ENCODE measurements at regions not wholly inside any gene's neighbourhood (a gene's known extent, or its start where the extent isn't known, plus 50 kb on each side); places are given as distances from the start of the nearest gene placed in this dataset.

- no peak for DNase-seq (ENCODE audit: insufficient read length, low spot score, missing footprints)
- Histone ChIP-seq H3K4me1 (ENCODE audit: insufficient read depth, low read length) (peaks cover 8% of the 10 kb centered on the region), H3K79me2 (ENCODE audit: insufficient read depth, low read length) (no peaks in the 10 kb centered on the region), H3K4me2 (ENCODE audit: insufficient read depth, low read length) (no peak overlapping the region), H3K9me3 (ENCODE audit: low read depth, low read length) (no peaks in the 10 kb centered on the region), H3K27me3 (ENCODE audit: insufficient read depth, low read length) (no peaks in the 10 kb centered on the region), H3K4me3 (ENCODE audit: insufficient read depth, low read length) (no peak overlapping the region), H2AFZ (ENCODE audit: low read length) (no peak overlapping the region), H3K36me3 (ENCODE audit: insufficient read depth, low read length) (no peaks in the 10 kb centered on the region), H3K27ac (ENCODE audit: low read depth, low read length) (no peak overlapping the region), H4K20me1 (ENCODE audit: insufficient read depth, low read length) (no peaks in the 10 kb centered on the region)
- TF ChIP-seq, protein P1, sequence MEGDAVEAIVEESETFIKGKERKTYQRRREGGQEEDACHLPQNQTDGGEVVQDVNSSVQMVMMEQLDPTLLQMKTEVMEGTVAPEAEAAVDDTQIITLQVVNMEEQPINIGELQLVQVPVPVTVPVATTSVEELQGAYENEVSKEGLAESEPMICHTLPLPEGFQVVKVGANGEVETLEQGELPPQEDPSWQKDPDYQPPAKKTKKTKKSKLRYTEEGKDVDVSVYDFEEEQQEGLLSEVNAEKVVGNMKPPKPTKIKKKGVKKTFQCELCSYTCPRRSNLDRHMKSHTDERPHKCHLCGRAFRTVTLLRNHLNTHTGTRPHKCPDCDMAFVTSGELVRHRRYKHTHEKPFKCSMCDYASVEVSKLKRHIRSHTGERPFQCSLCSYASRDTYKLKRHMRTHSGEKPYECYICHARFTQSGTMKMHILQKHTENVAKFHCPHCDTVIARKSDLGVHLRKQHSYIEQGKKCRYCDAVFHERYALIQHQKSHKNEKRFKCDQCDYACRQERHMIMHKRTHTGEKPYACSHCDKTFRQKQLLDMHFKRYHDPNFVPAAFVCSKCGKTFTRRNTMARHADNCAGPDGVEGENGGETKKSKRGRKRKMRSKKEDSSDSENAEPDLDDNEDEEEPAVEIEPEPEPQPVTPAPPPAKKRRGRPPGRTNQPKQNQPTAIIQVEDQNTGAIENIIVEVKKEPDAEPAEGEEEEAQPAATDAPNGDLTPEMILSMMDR (IDR thresholded peaks at IDR 0.05; ENCODE audit: extremely low read depth, low read depth, low read length) = no peak
These were observed 350.6 kb upstream of the SLC7A11 start for GRCh38 chr4:138592796-138593195.

- Histone ChIP-seq H3K4me1 (ENCODE audit: insufficient read depth, low read length) (peaks cover 8% of the 10 kb centered on the region), H3K9me3 (ENCODE audit: low read depth, low read length) (no peaks in the 10 kb centered on the region), H3K4me2 (ENCODE audit: insufficient read depth, low read length) (no peak overlapping the region), H2AFZ (ENCODE audit: low read length) (no peak overlapping the region), H3K36me3 (ENCODE audit: insufficient read depth, low read length) (no peaks in the 10 kb centered on the region), H3K27ac (ENCODE audit: low read depth, low read length) (no peak overlapping the region), H3K27me3 (ENCODE audit: insufficient read depth, low read length) (no peaks in the 10 kb centered on the region), H3K4me3 (ENCODE audit: insufficient read depth, low read length) (no peak overlapping the region), H4K20me1 (ENCODE audit: insufficient read depth, low read length) (no peaks in the 10 kb centered on the region), H3K79me2 (ENCODE audit: insufficient read depth, low read length) (no peaks in the 10 kb centered on the region)
- no peak for DNase-seq (ENCODE audit: insufficient read length, low spot score, missing footprints)
- TF ChIP-seq, protein P1 (IDR thresholded peaks at IDR 0.05; ENCODE audit: extremely low read depth, low read depth, low read length) = no peak
These were observed 349.7 kb upstream of the SLC7A11 start for GRCh38 chr4:138591808-138592207.

- no peak overlapping the region for H3K4me3 ChIP-seq (ENCODE audit: insufficient read depth, low read length)
- no peaks in the 10 kb centered on the region for H3K36me3 ChIP-seq (ENCODE audit: insufficient read depth, low read length)
- H2AFZ ChIP-seq (ENCODE audit: low read length) = no peak overlapping the region
- TF ChIP-seq, protein P1 (IDR thresholded peaks at IDR 0.05; ENCODE audit: extremely low read depth, low read depth, low read length) = no peak
- no peaks in the 10 kb centered on the region for H3K9me3 ChIP-seq (ENCODE audit: low read depth, low read length)
- DNase-seq (ENCODE audit: insufficient read length, low spot score, missing footprints) = no peak
- H3K27ac ChIP-seq (ENCODE audit: low read depth, low read length) = no peak overlapping the region
- H3K4me2 ChIP-seq (ENCODE audit: insufficient read depth, low read length) = no peak overlapping the region
- no peaks in the 10 kb centered on the region for H4K20me1 ChIP-seq (ENCODE audit: insufficient read depth, low read length)
- no peaks in the 10 kb centered on the region for H3K4me1 ChIP-seq (ENCODE audit: insufficient read depth, low read length)
- no peaks in the 10 kb centered on the region for H3K79me2 ChIP-seq (ENCODE audit: insufficient read depth, low read length)
- H3K27me3 ChIP-seq (ENCODE audit: insufficient read depth, low read length) = no peaks in the 10 kb centered on the region
These were observed 346.4 kb upstream of the SLC7A11 start for GRCh38 chr4:138588501-138588900.

- no peak overlapping the region for H3K4me2 ChIP-seq (ENCODE audit: insufficient read depth, low read length)
- no peaks in the 10 kb centered on the region for H3K9me3 ChIP-seq (ENCODE audit: low read depth, low read length)
- no peak overlapping the region for H3K4me3 ChIP-seq (ENCODE audit: insufficient read depth, low read length)
These were observed 337.0 kb upstream of the SLC7A11 start for GRCh38 chr4:138579146-138579545.

More at GRCh38 chr4:138579146-138579545, 337.0 kb upstream of the SLC7A11 start:
- no peak for DNase-seq (ENCODE audit: insufficient read length, low spot score, missing footprints)
- Histone ChIP-seq H3K79me2 (ENCODE audit: insufficient read depth, low read length) (no peaks in the 10 kb centered on the region), H3K4me1 (ENCODE audit: insufficient read depth, low read length) (no peaks in the 10 kb centered on the region), H3K27me3 (ENCODE audit: insufficient read depth, low read length) (no peaks in the 10 kb centered on the region), H3K27ac (ENCODE audit: low read depth, low read length) (no peak overlapping the region), H2AFZ (ENCODE audit: low read length) (no peak overlapping the region), H3K36me3 (ENCODE audit: insufficient read depth, low read length) (no peaks in the 10 kb centered on the region), H4K20me1 (ENCODE audit: insufficient read depth, low read length) (no peaks in the 10 kb centered on the region)
- TF ChIP-seq, protein P1 (IDR thresholded peaks at IDR 0.05; ENCODE audit: extremely low read depth, low read depth, low read length) = no peak
